GM23338 (cell line): ENCODE measurements at regions not wholly inside any gene's neighbourhood (a gene's known extent, or its start where the extent isn't known, plus 50 kb on each side); places are given as distances from the start of the nearest gene placed in this dataset.

Source experiments
- ATAC-seq: fragments of 200-7000 bp; cut with Tn5 transposase; 3 replicates; pipeline ENCODE4 v1.9.1; 2020
- DNase-seq: peaks from one replicate; pipeline ENCODE4 v3.0.0-alpha.2; 2015; ENCODE audit warnings: low spot score
- H2AFZ ChIP-seq: fragments of 200-600 bp; sonication (generic); 2 replicates; pipeline ENCODE4 v1.8.0; 2016; ENCODE audit warnings: antibody characterized with exemption, mild to moderate bottlenecking, moderate library complexity
- H3F3A ChIP-seq: fragments of 200-600 bp; sonication (generic); replicated peaks from 2 replicates; pipeline ENCODE4 v1.8.0; 2017; ENCODE audit warnings: antibody characterized with exemption, mixed run types, low read depth
- H3K27ac ChIP-seq: fragments of 200-600 bp; sonication (generic); 2 replicates; pipeline ENCODE4 v1.6.1; 2016; ENCODE audit warnings: low read depth
- H3K27me3 ChIP-seq: fragments of 200-600 bp; sonication (generic); 2 replicates; pipeline ENCODE4 v1.8.0; 2016; ENCODE audit warnings: mild to moderate bottlenecking, mixed run types, moderate library complexity; ENCODE audit not compliant: insufficient read depth
- H3K36me3 ChIP-seq: fragments of 200-600 bp; sonication (generic); 2 replicates; pipeline ENCODE4 v1.8.0; 2016; ENCODE audit warnings: mild to moderate bottlenecking; ENCODE audit not compliant: insufficient read depth
- H3K4me1 ChIP-seq: fragments of 200-600 bp; sonication (generic); 2 replicates; pipeline ENCODE4 v1.8.0; 2016; ENCODE audit warnings: mild to moderate bottlenecking, moderate library complexity; ENCODE audit not compliant: insufficient read depth
- H3K4me2 ChIP-seq: fragments of 200-600 bp; sonication (generic); 2 replicates; pipeline ENCODE4 v1.7.1; 2017; ENCODE audit warnings: mixed run types
- H3K4me3 ChIP-seq: fragments of 200-600 bp; sonication (generic); 2 replicates; pipeline ENCODE4 v1.6.1; 2016; ENCODE audit warnings: mixed run types
- H3K79me2 ChIP-seq: fragments of 200-600 bp; sonication (generic); replicated peaks from 2 replicates; pipeline ENCODE4 v1.8.0; 2017; ENCODE audit warnings: mild to moderate bottlenecking; ENCODE audit not compliant: insufficient read depth
- H3K9me2 ChIP-seq: fragments of 200-600 bp; sonication (generic); 2 replicates; pipeline ENCODE4 v1.8.0; 2017; ENCODE audit not compliant: insufficient read depth
- H4K20me1 ChIP-seq: fragments of 200-600 bp; sonication (generic); replicated peaks from 2 replicates; pipeline ENCODE4 v1.8.0; 2017; ENCODE audit warnings: mild to moderate bottlenecking; ENCODE audit not compliant: insufficient read depth
- H3K27ac Mint-ChIP-seq: 2 replicates; pipeline ENCODE4 v1.8.0; 2020; ENCODE audit warnings: inconsistent platforms, mild to moderate bottlenecking, moderate library complexity, mixed read lengths
- H3K27me3 Mint-ChIP-seq: 3 replicates; pipeline ENCODE4 v1.8.0; 2022; ENCODE audit warnings: low read depth, mild to moderate bottlenecking, moderate library complexity, mixed read lengths, inconsistent platforms; ENCODE audit not compliant: insufficient read depth, poor library complexity
- H3K36me3 Mint-ChIP-seq: 3 replicates; pipeline ENCODE4 v1.8.0; 2021; ENCODE audit warnings: low read depth, mild to moderate bottlenecking, inconsistent platforms, moderate library complexity, mixed read lengths
- H3K4me1 Mint-ChIP-seq: 3 replicates; pipeline ENCODE4 v1.8.0; 2020; ENCODE audit warnings: mild to moderate bottlenecking, inconsistent platforms, mixed read lengths
- H3K4me3 Mint-ChIP-seq: 3 replicates; pipeline ENCODE4 v1.8.0; 2021; ENCODE audit warnings: moderate library complexity, mild to moderate bottlenecking, inconsistent platforms, mixed read lengths
- H3K9me3 Mint-ChIP-seq: 3 replicates; pipeline ENCODE4 v1.8.0; 2020; ENCODE audit warnings: moderate library complexity, mild to moderate bottlenecking, inconsistent platforms, mixed read lengths
- CREB1 ChIP-seq: fragments of 250-450 bp; sonication (Bioruptor Pico); IDR thresholded peaks from 2 replicates; pipeline ENCODE4 v1.5.0; 2020; ENCODE audit warnings: low read depth, mild to moderate bottlenecking, moderate library complexity
- EZH2 ChIP-seq: fragments of 200-600 bp; sonication (generic); IDR thresholded peaks from one replicate; pipeline ENCODE4 v1.8.0; 2017; ENCODE audit warnings: antibody characterized with exemption, mild to moderate bottlenecking, low read depth; ENCODE audit not compliant: unreplicated experiment
- EZH2phosphoT487 ChIP-seq: fragments of 200-600 bp; sonication (generic); IDR thresholded peaks from one replicate; pipeline ENCODE4 v1.8.1; 2018; ENCODE audit warnings: antibody characterized with exemption; ENCODE audit not compliant: unreplicated experiment
- JUNB ChIP-seq: IDR thresholded peaks from one replicate; pipeline ENCODE4 v1.6.1; 2016; ENCODE audit warnings: antibody characterized with exemption; ENCODE audit not compliant: unreplicated experiment
- NANOG ChIP-seq: IDR thresholded peaks from 2 replicates; pipeline ENCODE4 v1.6.1; 2016; ENCODE audit warnings: antibody characterized with exemption, borderline replicate concordance
- POLR2AphosphoS5 ChIP-seq: IDR thresholded peaks from 2 replicates; pipeline ENCODE4 v1.6.1; 2016; ENCODE audit warnings: antibody characterized with exemption, low read depth
- STAT1 ChIP-seq: IDR thresholded peaks from one replicate; pipeline ENCODE4 v1.6.1; 2016; ENCODE audit warnings: antibody characterized with exemption; ENCODE audit not compliant: unreplicated experiment
- ZNF114 ChIP-seq: fragments of 250-450 bp; sonication (Bioruptor Pico); IDR thresholded peaks from 2 replicates; pipeline ENCODE4 v1.5.0; 2020; ENCODE audit warnings: mild to moderate bottlenecking, moderate library complexity
- ZNF331 ChIP-seq: fragments of 250-450 bp; sonication (Bioruptor Pico); IDR thresholded peaks from 2 replicates; pipeline ENCODE4 v1.5.0; 2020; ENCODE audit warnings: low read depth, mild to moderate bottlenecking, moderate library complexity
- TF ChIP-seq, protein P1 (sequence below): IDR thresholded peaks from 2 replicates; pipeline ENCODE4 v1.6.1; 2016; ENCODE audit warnings: antibody characterized with exemption
- TF ChIP-seq, protein P2 (sequence below): IDR thresholded peaks from one replicate; pipeline ENCODE4 v1.6.1; 2018; ENCODE audit warnings: antibody characterized with exemption; ENCODE audit not compliant: unreplicated experiment
- TF ChIP-seq, protein P3 (sequence below), 2 experiments: fragments of 200-600 bp in 1 of 2; sonication (generic) in 1 of 2; conservative IDR thresholded peaks; 2 replicates each; pipeline versions ENCODE4 v1.5.1 to v1.6.1; 2016 to 2017; ENCODE audit warnings: antibody characterized with exemption in 2 of 2, low read depth in 2 of 2, mild to moderate bottlenecking in 2 of 2, moderate library complexity in 1 of 2
- TF ChIP-seq, protein P4 (sequence below): fragments of 250-450 bp; sonication (Bioruptor Pico); IDR thresholded peaks from 2 replicates; pipeline ENCODE4 v1.5.0; 2020; ENCODE audit warnings: mild to moderate bottlenecking, moderate library complexity

DNA sequence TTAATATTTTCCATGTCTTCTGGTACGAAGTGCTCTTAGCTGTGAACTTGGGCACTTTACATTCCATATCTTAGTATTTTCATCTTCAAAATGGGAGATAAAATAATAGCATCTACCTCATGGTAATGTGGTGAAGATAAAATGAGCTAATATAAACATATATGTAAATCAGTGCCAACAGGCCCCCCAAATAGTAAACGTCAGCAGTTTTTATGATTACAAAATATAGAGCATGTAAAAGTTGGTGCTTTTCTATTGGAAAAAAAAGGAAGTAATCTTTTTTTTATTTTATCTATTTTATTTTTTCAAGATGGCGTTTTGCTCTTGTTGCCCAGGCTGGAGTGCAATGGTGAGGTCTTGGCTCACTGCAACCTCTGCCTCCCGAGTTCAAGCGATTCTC is 291.1 kb upstream of the PRDM9 start:
- ATAC-seq, result no peak
- Histone ChIP-seq H3K4me1 (peaks cover 8% of the 10 kb centered on the region; the same call in 1 of the 2 replicates), H3K36me3 (no peaks in the 10 kb centered on the region), H3K27me3 (no peaks in the 10 kb centered on the region), H3K9me2 (peaks cover 12% of the 10 kb centered on the region; the same call in 1 of the 2 replicates), H3K79me2 (no peaks in the 10 kb centered on the region), H3K4me3 (no peak overlapping the region), H3K27ac (no peak overlapping the region), H4K20me1 (no peaks in the 10 kb centered on the region), H2AFZ (no peak overlapping the region), H3F3A (no peaks in the 10 kb centered on the region), H3K4me2 (no peak overlapping the region)
- Mint-ChIP-seq H3K27ac (no peak overlapping the region), H3K27me3 (no peaks in the 10 kb centered on the region), H3K4me3 (no peak overlapping the region), H3K36me3 (no peaks in the 10 kb centered on the region), H3K4me1 (peaks cover 12% of the 10 kb centered on the region), H3K9me3 (no peaks in the 10 kb centered on the region; the same call in 2 of the 3 replicates)
- DNase-seq, result no peak
- TF ChIP-seq ZNF114, result no peak
- TF ChIP-seq, protein P1, sequence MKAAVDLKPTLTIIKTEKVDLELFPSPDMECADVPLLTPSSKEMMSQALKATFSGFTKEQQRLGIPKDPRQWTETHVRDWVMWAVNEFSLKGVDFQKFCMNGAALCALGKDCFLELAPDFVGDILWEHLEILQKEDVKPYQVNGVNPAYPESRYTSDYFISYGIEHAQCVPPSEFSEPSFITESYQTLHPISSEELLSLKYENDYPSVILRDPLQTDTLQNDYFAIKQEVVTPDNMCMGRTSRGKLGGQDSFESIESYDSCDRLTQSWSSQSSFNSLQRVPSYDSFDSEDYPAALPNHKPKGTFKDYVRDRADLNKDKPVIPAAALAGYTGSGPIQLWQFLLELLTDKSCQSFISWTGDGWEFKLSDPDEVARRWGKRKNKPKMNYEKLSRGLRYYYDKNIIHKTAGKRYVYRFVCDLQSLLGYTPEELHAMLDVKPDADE, result no peak
- no peak for TF ChIP-seq JUNB
- TF ChIP-seq ZNF331 (CRISPR knock-in tag), result no peak
- TF ChIP-seq, protein P2, sequence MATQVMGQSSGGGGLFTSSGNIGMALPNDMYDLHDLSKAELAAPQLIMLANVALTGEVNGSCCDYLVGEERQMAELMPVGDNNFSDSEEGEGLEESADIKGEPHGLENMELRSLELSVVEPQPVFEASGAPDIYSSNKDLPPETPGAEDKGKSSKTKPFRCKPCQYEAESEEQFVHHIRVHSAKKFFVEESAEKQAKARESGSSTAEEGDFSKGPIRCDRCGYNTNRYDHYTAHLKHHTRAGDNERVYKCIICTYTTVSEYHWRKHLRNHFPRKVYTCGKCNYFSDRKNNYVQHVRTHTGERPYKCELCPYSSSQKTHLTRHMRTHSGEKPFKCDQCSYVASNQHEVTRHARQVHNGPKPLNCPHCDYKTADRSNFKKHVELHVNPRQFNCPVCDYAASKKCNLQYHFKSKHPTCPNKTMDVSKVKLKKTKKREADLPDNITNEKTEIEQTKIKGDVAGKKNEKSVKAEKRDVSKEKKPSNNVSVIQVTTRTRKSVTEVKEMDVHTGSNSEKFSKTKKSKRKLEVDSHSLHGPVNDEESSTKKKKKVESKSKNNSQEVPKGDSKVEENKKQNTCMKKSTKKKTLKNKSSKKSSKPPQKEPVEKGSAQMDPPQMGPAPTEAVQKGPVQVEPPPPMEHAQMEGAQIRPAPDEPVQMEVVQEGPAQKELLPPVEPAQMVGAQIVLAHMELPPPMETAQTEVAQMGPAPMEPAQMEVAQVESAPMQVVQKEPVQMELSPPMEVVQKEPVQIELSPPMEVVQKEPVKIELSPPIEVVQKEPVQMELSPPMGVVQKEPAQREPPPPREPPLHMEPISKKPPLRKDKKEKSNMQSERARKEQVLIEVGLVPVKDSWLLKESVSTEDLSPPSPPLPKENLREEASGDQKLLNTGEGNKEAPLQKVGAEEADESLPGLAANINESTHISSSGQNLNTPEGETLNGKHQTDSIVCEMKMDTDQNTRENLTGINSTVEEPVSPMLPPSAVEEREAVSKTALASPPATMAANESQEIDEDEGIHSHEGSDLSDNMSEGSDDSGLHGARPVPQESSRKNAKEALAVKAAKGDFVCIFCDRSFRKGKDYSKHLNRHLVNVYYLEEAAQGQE, result no peak
- TF ChIP-seq, protein P3, sequence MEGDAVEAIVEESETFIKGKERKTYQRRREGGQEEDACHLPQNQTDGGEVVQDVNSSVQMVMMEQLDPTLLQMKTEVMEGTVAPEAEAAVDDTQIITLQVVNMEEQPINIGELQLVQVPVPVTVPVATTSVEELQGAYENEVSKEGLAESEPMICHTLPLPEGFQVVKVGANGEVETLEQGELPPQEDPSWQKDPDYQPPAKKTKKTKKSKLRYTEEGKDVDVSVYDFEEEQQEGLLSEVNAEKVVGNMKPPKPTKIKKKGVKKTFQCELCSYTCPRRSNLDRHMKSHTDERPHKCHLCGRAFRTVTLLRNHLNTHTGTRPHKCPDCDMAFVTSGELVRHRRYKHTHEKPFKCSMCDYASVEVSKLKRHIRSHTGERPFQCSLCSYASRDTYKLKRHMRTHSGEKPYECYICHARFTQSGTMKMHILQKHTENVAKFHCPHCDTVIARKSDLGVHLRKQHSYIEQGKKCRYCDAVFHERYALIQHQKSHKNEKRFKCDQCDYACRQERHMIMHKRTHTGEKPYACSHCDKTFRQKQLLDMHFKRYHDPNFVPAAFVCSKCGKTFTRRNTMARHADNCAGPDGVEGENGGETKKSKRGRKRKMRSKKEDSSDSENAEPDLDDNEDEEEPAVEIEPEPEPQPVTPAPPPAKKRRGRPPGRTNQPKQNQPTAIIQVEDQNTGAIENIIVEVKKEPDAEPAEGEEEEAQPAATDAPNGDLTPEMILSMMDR (conservative IDR thresholded peaks at IDR 0.05; ENCODE audit: low read depth in 2 of 2), result no peak
- TF ChIP-seq EZH2, result no peak
- TF ChIP-seq NANOG, result no peak
- TF ChIP-seq POLR2AphosphoS5, result no peak
- no peak for TF ChIP-seq STAT1
- TF ChIP-seq CREB1 (CRISPR knock-in tag), result no peak
- TF ChIP-seq EZH2phosphoT487, result no peak
- TF ChIP-seq, protein P4, sequence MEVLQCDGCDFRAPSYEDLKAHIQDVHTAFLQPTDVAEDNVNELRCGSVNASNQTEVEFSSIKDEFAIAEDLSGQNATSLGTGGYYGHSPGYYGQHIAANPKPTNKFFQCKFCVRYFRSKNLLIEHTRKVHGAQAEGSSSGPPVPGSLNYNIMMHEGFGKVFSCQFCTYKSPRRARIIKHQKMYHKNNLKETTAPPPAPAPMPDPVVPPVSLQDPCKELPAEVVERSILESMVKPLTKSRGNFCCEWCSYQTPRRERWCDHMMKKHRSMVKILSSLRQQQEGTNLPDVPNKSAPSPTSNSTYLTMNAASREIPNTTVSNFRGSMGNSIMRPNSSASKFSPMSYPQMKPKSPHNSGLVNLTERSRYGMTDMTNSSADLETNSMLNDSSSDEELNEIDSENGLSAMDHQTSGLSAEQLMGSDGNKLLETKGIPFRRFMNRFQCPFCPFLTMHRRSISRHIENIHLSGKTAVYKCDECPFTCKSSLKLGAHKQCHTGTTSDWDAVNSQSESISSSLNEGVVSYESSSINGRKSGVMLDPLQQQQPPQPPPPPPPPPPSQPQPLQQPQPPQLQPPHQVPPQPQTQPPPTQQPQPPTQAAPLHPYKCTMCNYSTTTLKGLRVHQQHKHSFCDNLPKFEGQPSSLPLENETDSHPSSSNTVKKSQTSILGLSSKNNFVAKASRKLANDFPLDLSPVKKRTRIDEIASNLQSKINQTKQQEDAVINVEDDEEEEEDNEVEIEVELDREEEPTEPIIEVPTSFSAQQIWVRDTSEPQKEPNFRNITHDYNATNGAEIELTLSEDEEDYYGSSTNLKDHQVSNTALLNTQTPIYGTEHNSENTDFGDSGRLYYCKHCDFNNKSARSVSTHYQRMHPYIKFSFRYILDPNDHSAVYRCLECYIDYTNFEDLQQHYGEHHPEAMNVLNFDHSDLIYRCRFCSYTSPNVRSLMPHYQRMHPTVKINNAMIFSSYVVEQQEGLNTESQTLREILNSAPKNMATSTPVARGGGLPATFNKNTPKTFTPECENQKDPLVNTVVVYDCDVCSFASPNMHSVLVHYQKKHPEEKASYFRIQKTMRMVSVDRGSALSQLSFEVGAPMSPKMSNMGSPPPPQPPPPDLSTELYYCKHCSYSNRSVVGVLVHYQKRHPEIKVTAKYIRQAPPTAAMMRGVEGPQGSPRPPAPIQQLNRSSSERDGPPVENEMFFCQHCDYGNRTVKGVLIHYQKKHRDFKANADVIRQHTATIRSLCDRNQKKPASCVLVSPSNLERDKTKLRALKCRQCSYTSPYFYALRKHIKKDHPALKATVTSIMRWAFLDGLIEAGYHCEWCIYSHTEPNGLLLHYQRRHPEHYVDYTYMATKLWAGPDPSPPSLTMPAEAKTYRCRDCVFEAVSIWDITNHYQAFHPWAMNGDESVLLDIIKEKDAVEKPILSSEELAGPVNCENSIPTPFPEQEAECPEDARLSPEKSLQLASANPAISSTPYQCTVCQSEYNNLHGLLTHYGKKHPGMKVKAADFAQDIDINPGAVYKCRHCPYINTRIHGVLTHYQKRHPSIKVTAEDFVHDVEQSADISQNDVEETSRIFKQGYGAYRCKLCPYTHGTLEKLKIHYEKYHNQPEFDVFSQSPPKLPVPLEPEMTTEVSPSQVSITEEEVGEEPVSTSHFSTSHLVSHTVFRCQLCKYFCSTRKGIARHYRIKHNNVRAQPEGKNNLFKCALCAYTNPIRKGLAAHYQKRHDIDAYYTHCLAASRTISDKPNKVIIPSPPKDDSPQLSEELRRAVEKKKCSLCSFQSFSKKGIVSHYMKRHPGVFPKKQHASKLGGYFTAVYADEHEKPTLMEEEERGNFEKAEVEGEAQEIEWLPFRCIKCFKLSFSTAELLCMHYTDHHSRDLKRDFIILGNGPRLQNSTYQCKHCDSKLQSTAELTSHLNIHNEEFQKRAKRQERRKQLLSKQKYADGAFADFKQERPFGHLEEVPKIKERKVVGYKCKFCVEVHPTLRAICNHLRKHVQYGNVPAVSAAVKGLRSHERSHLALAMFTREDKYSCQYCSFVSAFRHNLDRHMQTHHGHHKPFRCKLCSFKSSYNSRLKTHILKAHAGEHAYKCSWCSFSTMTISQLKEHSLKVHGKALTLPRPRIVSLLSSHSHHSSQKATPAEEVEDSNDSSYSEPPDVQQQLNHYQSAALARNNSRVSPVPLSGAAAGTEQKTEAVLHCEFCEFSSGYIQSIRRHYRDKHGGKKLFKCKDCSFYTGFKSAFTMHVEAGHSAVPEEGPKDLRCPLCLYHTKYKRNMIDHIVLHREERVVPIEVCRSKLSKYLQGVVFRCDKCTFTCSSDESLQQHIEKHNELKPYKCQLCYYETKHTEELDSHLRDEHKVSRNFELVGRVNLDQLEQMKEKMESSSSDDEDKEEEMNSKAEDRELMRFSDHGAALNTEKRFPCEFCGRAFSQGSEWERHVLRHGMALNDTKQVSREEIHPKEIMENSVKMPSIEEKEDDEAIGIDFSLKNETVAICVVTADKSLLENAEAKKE (CRISPR knock-in tag), result no peak
